Amygdala (tissue), 56 donors: ENCODE measurements at regions not wholly inside any gene's neighbourhood (a gene's known extent, or its start where the extent isn't known, plus 50 kb on each side); places are given as distances from the start of the nearest gene placed in this dataset.

ENCODE experiments used
- DNase-seq, 56 donors: peaks; one replicate each; lab custom pipeline; 2025; lab: John Stamatoyannopoulos, UW

DNA sequence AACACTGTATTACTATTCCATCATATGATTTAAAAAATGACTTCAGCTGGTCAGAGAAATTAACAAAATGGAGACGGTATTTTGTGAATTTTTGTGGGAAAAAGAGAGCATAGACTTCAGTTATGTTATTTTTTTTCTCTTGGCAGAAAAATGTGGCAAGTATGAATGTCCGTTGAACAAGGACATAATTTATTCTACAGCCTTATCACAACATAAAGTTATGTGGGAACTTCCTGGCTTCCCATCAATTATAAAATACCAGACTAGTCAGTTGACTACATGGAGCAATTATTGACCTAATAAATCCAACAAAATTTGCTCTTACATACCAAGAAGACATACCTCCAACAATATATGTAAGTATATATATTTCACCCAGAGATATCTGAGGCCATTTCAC, 88.6 kb upstream of the PPP1R3A start:
- no peak for DNase-seq

DNA sequence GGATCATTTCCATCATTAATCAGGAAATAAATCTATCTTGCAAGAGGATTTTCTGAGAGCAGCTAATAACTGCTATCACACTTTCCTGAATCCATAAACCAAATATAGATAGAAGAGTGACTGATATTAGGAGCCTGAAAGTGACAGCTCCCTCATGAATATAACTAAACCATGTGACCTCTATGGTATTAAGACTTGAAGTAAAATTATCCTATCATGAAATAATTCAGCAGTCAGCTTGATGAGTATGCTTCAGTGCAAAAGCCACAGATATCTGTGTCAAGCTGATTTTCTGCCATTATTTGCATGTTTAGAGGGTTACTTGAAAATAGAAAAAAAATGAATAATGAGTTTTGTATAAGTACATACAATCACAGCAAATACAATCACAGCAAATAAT, 80.1 kb upstream of the PPP1R3A start:
- no peak for DNase-seq

GRCh38 chr7:113996405-113996804, 77.6 kb upstream of the PPP1R3A start:
- DNase-seq = no peak

GRCh38 chr7:113986216-113986615, 67.4 kb upstream of the PPP1R3A start:
- no peak for DNase-seq

GRCh38 chr7:113976508-113976907, 57.7 kb upstream of the PPP1R3A start:
- no peak for DNase-seq

DNA sequence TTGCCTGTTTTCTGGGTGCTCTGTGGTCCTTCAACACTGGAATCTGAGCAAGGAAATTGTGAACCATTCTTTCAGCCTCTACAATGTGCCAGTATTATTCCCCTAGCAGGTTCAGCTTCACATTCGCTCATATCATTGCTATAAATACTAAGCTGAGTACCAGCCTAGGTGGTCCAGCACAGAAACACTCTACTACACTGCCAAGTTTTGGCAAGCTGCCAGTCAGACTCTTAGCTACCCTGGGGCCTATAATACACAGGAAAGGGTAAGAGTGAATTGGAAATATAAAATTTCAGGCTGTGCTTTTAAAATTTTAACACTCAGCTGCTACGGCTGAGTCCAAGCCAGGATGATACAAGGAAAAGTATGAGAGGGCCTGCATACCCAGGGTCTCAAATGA, 49.9 kb upstream of the PPP1R3A start:
- no peak for DNase-seq
